ENCODE measurements at regions not wholly inside any gene's neighbourhood (a gene's known extent, or its start where the extent isn't known, plus 50 kb on each side); places are given as distances from the start of the nearest gene placed in this dataset.
A peak's percentile ranks its signal among the peaks of the same experiment; 100 is the strongest.

DNA sequence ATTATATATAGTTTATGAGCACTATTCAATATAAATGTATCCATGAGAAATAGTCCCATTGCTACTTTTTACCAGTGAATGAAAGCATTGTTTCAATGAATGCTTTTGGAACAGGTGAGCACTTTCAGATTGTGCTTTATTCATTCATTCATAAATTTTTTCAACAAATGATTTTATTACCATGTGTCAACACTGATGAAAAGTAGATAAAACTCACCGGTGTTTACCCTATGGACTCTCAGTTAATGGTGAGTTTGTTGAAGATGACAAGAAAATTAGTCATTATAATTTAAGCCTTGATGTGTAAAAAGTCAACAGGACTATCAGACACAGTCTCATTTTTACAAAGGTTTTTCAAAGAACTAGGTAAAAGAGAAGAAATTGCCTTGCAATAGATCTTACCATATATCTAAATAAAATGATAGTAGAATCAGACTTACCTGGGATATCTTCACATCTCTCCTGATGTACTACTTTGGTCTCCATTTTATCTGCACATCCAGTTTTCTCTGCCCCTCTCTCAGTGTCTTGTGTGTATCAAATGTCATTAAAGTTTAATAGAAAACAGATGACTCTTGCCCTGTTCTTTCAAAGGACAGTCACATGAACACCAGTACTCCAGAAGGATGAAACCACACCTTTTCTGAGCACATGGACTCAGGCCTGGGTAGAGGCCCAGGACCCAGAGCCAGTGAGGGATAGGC, 325.3 kb upstream of the RND3 start:
- DNase-seq (ENCODE audit: low spot score) (no peak), ATAC-seq (no peak)
- no peak for TF ChIP-seq REST (IDR thresholded peaks at IDR 0.05; ENCODE audit: unreplicated experiment)
- TF ChIP-seq JUNB (IDR thresholded peaks at IDR 0.05; ENCODE audit: unreplicated experiment), result no peak
- no peak for TF ChIP-seq ZNF462 (CRISPR knock-in tag; IDR thresholded peaks at IDR 0.05)
- TF ChIP-seq POLR2AphosphoS5 (IDR thresholded peaks at IDR 0.05; ENCODE audit: low read depth), result no peak
- H4K20me1 ChIP-seq (replicated peaks; ENCODE audit: insufficient read depth), result no peaks in the 10 kb centered on the region
- Mint-ChIP-seq H3K9me3 (no peaks in the 10 kb centered on the region), H3K4me1 (0 out of 3 replicates have a peak, but pooled peaks cover 2% of the 10 kb centered on the region), H3K36me3 (ENCODE audit: low read depth) (no peaks in the 10 kb centered on the region), H3K27ac (no peak overlapping the region), H3K27me3 (ENCODE audit: insufficient read depth, low read depth, poor library complexity) (no peaks in the 10 kb centered on the region), H3K4me3 (no peak overlapping the region)
- H3K27ac ChIP-seq (ENCODE audit: low read depth), result no peak overlapping the region
- no peaks in the 10 kb centered on the region for H3F3A ChIP-seq (replicated peaks; ENCODE audit: low read depth)
- no peak overlapping the region for H3K4me2 ChIP-seq
- H3K4me1 ChIP-seq (ENCODE audit: insufficient read depth), result no peaks in the 10 kb centered on the region
- peak overlapping the region; percentile 77; the same call in 1 of the 2 replicates for H2AFZ ChIP-seq
- no peaks in the 10 kb centered on the region for H3K79me2 ChIP-seq (replicated peaks; ENCODE audit: insufficient read depth)
- H3K36me3 ChIP-seq (ENCODE audit: insufficient read depth), result no peaks in the 10 kb centered on the region
- H3K27me3 ChIP-seq (ENCODE audit: insufficient read depth), result no peaks in the 10 kb centered on the region
- H3K9me2 ChIP-seq (ENCODE audit: insufficient read depth), result peaks cover 9% of the 10 kb centered on the region; the same call in 1 of the 2 replicates
- no peak overlapping the region for H3K4me3 ChIP-seq

Data from GM23338 (cell line).